Islet of Langerhans (tissue), 1 donor: ENCODE measurements at regions not wholly inside any gene's neighbourhood (a gene's known extent, or its start where the extent isn't known, plus 50 kb on each side); places are given as distances from the start of the nearest gene placed in this dataset.
A peak's percentile ranks its signal among the peaks of the same experiment; 100 is the strongest.

Experiments
- FAIRE-seq: peaks from one replicate; lab custom pipeline; 2011; peaks lifted over from hg19 to GRCh38; lab: Jason Lieb, UNC

GRCh38 chr2:19031642-19032041 is 326.8 kb downstream of the OSR1 start:
- no peak for FAIRE-seq

DNA sequence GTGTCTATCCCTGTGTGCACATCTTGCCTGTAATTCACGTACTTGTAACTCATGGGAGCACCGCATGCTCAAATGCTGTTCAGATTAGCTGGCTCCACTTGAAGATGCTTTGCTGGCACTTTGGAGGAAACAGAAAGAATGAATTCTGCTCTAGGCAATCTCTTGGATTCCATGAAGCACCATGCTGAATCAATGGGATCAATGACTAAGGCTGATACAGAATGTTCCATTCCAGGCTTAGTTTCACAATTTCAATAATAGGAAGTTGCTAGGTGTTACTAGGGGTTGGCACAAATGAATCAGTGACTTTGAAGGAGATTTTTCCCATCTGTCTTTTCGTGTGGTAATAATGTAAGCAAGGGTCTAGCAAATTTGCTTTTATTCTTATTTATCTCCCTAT is 328.8 kb downstream of the OSR1 start:
- FAIRE-seq: no peak

- FAIRE-seq: no peak
Measured at GRCh38 chr2:19028587-19029375, 329.6 kb downstream of the OSR1 start.

DNA sequence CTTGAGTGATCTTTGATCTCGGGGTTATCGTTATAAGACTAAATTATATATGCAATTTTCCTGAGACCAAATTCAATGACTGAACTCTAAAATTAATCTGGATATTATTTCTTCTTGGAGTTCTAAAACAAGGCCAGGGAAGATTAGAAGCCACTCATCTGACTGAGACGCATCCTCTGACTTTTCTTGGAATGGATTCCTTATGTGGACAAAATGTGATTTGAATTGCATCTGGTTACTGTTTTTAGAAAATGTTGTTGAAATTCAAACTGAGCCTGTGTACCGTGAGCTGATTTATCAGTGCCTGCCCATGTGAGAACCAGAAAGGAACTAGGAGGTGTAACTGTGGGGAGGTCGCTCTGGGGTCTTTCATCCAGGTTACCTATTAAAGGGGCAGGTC is 330.8 kb downstream of the OSR1 start:
- no peak for FAIRE-seq

GRCh38 chr2:19026261-19026660 is 332.2 kb downstream of the OSR1 start:
- FAIRE-seq: no peak

- no peak for FAIRE-seq
Measured at GRCh38 chr2:19022334-19022733, 336.1 kb downstream of the OSR1 start.

GRCh38 chr2:19021721-19022120 is 336.7 kb downstream of the OSR1 start:
- no peak for FAIRE-seq

- FAIRE-seq: no peak
Measured at GRCh38 chr2:19021100-19021476, 337.3 kb downstream of the OSR1 start.

DNA sequence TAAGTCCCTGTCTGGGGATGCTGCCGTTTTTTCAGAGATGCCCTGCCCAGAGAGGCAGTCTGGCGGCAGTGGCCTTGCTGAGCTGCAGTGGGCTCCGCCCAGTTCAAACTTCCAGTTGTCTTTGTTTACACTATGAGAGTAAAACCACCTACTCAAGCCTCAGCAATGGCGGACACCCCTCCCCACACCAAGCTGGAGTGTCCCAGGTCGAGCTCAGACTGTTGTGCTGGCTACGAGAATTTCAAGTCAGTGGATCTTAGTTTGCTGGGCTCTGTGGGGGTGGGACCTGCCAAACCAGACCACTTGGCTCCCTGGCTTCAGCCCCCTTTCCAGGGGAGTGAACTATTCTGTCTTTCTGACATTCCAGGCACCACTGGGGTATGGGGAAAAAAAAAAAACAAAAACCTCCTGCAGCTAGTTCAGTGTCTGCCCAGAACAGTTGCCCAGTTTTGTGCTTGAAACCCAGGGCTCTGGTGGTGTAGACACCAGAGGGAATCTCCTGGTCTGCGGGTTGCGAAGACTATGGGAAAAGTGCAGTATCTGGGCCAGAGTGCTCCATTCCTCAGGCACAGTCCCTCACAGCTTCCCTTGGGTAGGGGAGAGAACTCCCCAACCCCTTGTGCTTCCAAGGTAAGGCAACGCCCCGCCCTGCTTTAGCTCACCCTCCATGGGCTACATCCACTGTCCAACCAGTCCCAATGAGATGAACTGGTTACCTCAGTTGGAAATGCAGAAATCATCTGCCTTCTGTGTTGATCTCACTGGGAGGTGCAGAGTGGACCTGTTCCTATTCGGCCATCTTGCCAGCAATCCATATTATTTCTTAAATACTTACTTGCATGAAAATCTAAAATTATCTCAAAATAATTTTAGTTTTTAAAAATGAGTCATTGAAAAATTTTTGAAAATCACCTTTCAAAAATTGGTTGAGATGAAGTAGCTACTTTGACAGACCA is 338.0 kb downstream of the OSR1 start:
- no peak for FAIRE-seq

DNA sequence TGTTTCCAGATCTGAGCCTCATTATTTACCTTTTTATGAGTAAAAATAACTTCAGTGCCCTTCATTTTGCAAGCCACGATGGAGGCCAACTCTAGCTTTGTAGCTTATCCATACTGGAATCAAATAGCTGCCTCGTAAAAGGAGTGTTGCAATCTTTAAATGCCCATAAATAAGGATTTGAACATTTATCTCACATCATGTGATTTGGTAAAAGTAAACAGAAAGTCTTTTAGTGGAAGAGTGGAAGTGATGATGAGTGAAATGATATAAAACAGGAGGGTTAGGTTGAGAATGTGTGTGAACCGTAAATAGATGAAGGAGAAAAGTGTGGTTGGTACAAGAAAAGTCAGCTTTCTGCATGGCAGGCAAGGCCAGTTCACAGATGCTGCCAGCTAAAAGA is 348.9 kb downstream of the OSR1 start:
- no peak for FAIRE-seq

DNA sequence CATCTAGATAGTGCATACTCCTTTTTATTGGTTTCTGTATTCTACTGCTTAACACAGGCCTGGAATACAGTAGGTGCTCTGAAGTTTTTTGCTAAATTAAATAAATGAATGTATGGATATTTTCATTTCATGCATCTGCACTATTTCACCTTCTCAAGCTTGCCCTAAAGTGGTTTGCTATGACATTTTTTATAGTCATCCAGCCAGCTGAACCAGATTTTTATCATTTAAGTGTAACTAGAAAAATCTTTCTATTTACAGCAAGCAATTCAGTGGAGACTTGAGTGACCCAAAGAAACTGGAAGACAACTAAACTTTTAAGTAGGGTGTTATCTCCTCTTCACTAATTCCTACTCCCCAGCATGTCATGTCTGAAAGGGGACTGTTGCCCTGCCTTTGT is 354.9 kb downstream of the OSR1 start:
- FAIRE-seq: no peak

DNA sequence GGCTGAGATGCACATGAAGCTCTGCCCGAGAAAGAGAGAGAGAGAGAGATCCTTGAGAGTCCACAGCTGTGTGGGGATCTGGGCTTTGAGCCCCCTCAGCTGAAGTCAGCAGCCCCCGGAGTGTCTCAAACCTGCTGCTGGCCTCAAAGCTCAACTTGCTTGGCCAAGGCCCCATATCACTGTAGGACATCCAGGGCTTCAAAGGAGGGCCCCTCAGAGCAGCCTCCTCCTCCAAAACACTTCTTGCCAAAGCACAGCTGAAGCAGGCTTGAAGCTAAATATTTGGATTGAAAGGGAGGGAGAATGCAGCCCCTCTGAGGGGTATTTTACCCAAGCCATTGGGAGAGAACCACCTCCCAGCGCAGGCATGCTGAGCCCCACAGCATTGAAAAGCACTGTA is 357.6 kb downstream of the OSR1 start:
- FAIRE-seq: no peak

GRCh38 chr2:18999198-18999597 is 359.2 kb downstream of the OSR1 start:
- FAIRE-seq: no peak

GRCh38 chr2:18998491-18998890 is 359.9 kb downstream of the OSR1 start:
- FAIRE-seq: no peak

GRCh38 chr2:18993756-18994338 is 364.6 kb downstream of the OSR1 start:
- FAIRE-seq: no peak

GRCh38 chr2:18991177-18992168 is 366.9 kb downstream of the OSR1 start:
- FAIRE-seq: no peak

DNA sequence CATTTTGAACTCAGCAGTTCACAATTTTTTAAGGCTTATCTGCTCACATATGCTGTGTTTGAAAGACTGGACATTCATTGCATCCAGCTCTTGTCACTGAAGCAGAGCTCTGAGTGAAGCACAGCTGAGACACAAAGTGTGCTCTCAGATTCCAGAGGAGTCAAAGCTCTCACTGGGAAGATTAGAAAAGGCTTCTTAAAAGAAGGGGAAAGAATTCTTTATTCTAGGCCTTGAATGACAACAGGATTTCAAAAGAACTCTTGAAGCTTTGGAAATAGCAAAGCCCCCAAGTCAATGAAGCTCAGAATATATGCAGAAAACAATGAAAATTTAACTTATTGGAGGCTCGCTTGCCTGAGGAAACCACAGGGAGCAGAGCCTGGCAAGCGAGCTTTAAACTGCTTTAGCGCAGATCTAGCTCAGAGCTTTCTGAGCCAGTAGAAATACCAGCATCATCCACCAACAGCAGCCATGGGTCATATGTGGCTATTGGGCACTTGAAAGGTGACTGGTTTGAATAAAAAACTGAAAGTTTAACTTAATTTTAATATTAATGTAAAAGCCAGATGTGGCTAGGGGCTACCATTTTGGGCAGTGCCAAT is 369.7 kb downstream of the OSR1 start:
- FAIRE-seq: no peak

DNA sequence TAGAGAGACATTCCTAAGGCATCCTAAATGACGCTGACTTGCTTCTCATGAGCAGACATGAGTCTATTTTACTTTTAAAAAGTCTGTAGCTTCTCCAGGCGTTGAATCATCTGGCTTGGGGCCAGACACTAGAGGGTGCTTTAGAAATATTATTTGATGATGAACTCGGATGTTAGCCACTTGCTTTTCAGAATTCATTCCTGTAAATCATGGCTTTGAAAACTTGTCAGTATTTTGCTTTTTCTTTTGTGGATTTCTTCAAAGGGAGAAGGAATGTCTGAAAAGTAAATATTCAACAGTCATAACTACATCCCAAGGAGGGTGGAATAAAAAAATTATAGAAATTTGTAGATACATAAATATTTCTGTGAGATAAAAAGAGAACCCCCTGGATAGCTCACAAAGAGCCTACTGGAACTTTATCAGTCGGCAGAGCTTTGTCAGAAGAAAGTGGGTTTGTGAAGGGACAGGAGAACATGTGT is 370.8 kb downstream of the OSR1 start:
- peak; percentile 94 for FAIRE-seq

GRCh38 chr2:18987016-18987415 is 371.4 kb downstream of the OSR1 start:
- FAIRE-seq: no peak

DNA sequence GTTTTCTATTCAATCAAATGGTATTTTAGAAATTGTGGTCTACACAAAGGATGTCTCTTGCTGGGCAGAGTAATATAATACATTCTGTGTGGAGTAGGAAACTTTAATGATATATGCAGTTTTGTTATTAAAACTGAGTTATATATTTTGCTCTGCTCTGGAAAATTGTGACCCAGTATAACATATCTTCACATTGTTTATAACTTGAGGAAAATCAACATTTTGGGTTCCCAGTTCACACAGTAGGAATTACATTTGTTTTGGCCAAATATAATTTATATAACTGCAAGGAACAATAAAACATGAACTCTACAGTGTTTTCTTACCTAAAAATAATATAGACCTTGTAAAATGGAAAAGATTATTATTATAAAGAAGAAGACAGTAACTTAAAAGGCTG is 372.4 kb downstream of the OSR1 start:
- FAIRE-seq: no peak

GRCh38 chr2:18980786-18981430 is 377.5 kb downstream of the OSR1 start:
- FAIRE-seq: no peak
